Esophagus muscularis mucosa (tissue), 4 donors: ENCODE measurements at regions not wholly inside any gene's neighbourhood (a gene's known extent, or its start where the extent isn't known, plus 50 kb on each side); places are given as distances from the start of the nearest gene placed in this dataset.

Experiments used
- DNase-seq: peaks from one replicate; pipeline ENCODE4 v3.0.0-alpha.2; 2017; ENCODE audit errors: extremely low spot score
- H3K27ac ChIP-seq, 4 donors: fragments of 200-600 bp; sonication (generic); replicated peaks in 1 of 4; 1 replicate in 3 of 4; 2 replicates in 1 of 4; pipeline ENCODE4 v1.5.1; 2016 to 2019; ENCODE audit warnings: mild to moderate bottlenecking in 1 of 4
- H3K27me3 ChIP-seq, 4 donors: fragments of 200-600 bp; sonication (generic); one replicate each; pipeline versions ENCODE4 v1.5.1 to v1.6.0; 2016 to 2019
- H3K36me3 ChIP-seq, 4 donors: fragments of 200-600 bp; sonication (generic); one replicate each; pipeline ENCODE4 v1.5.1; 2016 to 2019
- H3K4me1 ChIP-seq, 4 donors: fragments of 200-600 bp; sonication (generic); one replicate each; pipeline ENCODE4 v1.5.1; 2016 to 2019
- H3K4me3 ChIP-seq, 4 donors: fragments of 200-600 bp; sonication (generic); 1 replicate in 2 of 4; 2 replicates in 2 of 4; pipeline ENCODE4 v1.5.1; 2016 to 2019; ENCODE audit warnings: mild to moderate bottlenecking in 4 of 4, moderate library complexity in 1 of 4
- H3K9me3 ChIP-seq, 4 donors: fragments of 200-600 bp; sonication (generic); 1 replicate in 3 of 4; 2 replicates in 1 of 4; pipeline ENCODE4 v1.5.1; 2016 to 2019
- CTCF ChIP-seq, 3 experiments: fragments of 200-600 bp in 2 of 3; fragments of 450-650 bp in 1 of 3; sonication (generic) in 2 of 3; IDR thresholded peaks; one replicate each; pipeline ENCODE4 v1.5.1; 2017 to 2019; ENCODE audit warnings: antibody characterized with exemption in 3 of 3, mild to moderate bottlenecking in 2 of 3, moderate library complexity in 1 of 3
- EP300 ChIP-seq: sonication (generic); formaldehyde crosslinking; IDR thresholded peaks from one replicate; pipeline ENCODE4 v1.6.1; 2017; ENCODE audit warnings: antibody characterized with exemption
- POLR2A ChIP-seq: fragments of 450-650 bp; IDR thresholded peaks from one replicate; pipeline ENCODE4 v1.6.1; 2017; ENCODE audit warnings: antibody characterized with exemption, moderate library complexity, mild to moderate bottlenecking, low read depth
- POLR2AphosphoS5 ChIP-seq, 2 donors: sonication (generic); formaldehyde crosslinking; IDR thresholded peaks; one replicate each; pipeline ENCODE4 v1.6.1; 2017; ENCODE audit warnings: antibody characterized with exemption in 2 of 2
- WGBS: methylation state at CpG from one replicate; pipeline ENCODE4 v1.1.5; 2018; 5-methylcytosine and 5-hydroxymethylcytosine counted together
- intact Hi-C: fragments of 100-400 bp; cut with DNase I; formaldehyde crosslinking; loops from one replicate; pipeline ENCODE4 v1.15.1; 2023

- peak; percentile 34 for DNase-seq
- H3K27me3 ChIP-seq: peaks cover 0 to 17% (median 0%) of the 10 kb centered on the region in 4 donors
- H3K4me1 ChIP-seq: no peaks in the 10 kb centered on the region
- TF ChIP-seq EP300 (no peak), CTCF (IDR thresholded peaks at IDR 0.05) (no peak), POLR2A (no peak), POLR2AphosphoS5 (IDR thresholded peaks at IDR 0.05) (no peak)
- no peak overlapping the region for H3K4me3 ChIP-seq
- 34% methylated on average over 3 of the region's 3 CpGs for WGBS
- H3K9me3 ChIP-seq: peaks cover 0 to 4% (median 0%) of the 10 kb centered on the region in 4 donors
- H3K36me3 ChIP-seq: no peaks in the 10 kb centered on the region
- intact Hi-C loops: no loop called here
- H3K27ac ChIP-seq: no peak overlapping the region
These were observed 176.2 kb downstream of the IRX2 start for GRCh38 chr5:2575292-2575691.

- Histone ChIP-seq H3K4me3 (no peak overlapping the region), H3K4me1 (no peaks in the 10 kb centered on the region), H3K27ac (no peak overlapping the region), H3K27me3 (peaks cover 0 to 28% (median 0%) of the 10 kb centered on the region in 4 donors), H3K9me3 (peaks cover 0 to 4% (median 0%) of the 10 kb centered on the region in 4 donors), H3K36me3 (no peaks in the 10 kb centered on the region)
- 66% methylated on average over 5 of the region's 5 CpGs for WGBS
- intact Hi-C loops: no loop called here
- TF ChIP-seq POLR2A (no peak), CTCF (IDR thresholded peaks at IDR 0.05) (no peak), EP300 (no peak), POLR2AphosphoS5 (IDR thresholded peaks at IDR 0.05) (no peak)
- no peak for DNase-seq
These were observed 177.3 kb downstream of the IRX2 start for GRCh38 chr5:2574155-2574554.

GRCh38 chr5:2570586-2570985 is 180.9 kb downstream of the IRX2 start:
- intact Hi-C loops: no loop called here

GRCh38 chr5:2569774-2570542 is 181.5 kb downstream of the IRX2 start:
- TF ChIP-seq CTCF (IDR thresholded peaks at IDR 0.05): no peak
- no peak for TF ChIP-seq POLR2A
- no peak for TF ChIP-seq EP300
- no peak for TF ChIP-seq POLR2AphosphoS5 (IDR thresholded peaks at IDR 0.05)
- Histone ChIP-seq H3K4me1 (no peaks in the 10 kb centered on the region), H3K9me3 (peaks cover 0 to 5% (median 0%) of the 10 kb centered on the region in 4 donors), H3K4me3 (no peak overlapping the region), H3K27me3 (peaks cover 0 to 11% (median 0%) of the 10 kb centered on the region in 4 donors), H3K27ac (no peak overlapping the region), H3K36me3 (no peaks in the 10 kb centered on the region)
- peak; percentile 74 for DNase-seq
- 85% methylated on average over 15 of the region's 15 CpGs for WGBS
- intact Hi-C loops: no loop called here

More at GRCh38 chr5:2570586-2570985, 180.9 kb downstream of the IRX2 start:
- no peaks in the 10 kb centered on the region for H3K36me3 ChIP-seq
- peaks cover 0 to 11% (median 0%) of the 10 kb centered on the region in 4 donors for H3K27me3 ChIP-seq
- peak; percentile 60 for DNase-seq
- no peak overlapping the region for H3K4me3 ChIP-seq
- H3K4me1 ChIP-seq: no peaks in the 10 kb centered on the region
- WGBS: 52% methylated on average over 10 of the region's 10 CpGs
- TF ChIP-seq POLR2AphosphoS5 (IDR thresholded peaks at IDR 0.05) (no peak), EP300 (no peak), POLR2A (no peak), CTCF (IDR thresholded peaks at IDR 0.05) (no peak)
- H3K27ac ChIP-seq: no peak overlapping the region
- H3K9me3 ChIP-seq: no peaks in the 10 kb centered on the region

- no peaks in the 10 kb centered on the region for H3K4me1 ChIP-seq
- H3K27ac ChIP-seq: no peak overlapping the region
- H3K36me3 ChIP-seq: no peaks in the 10 kb centered on the region
- no peak overlapping the region for H3K4me3 ChIP-seq
- TF ChIP-seq POLR2AphosphoS5 (IDR thresholded peaks at IDR 0.05): no peak
- no peak for TF ChIP-seq CTCF (IDR thresholded peaks at IDR 0.05)
- TF ChIP-seq EP300: no peak
- no peak for TF ChIP-seq POLR2A
- peak; percentile 75 for DNase-seq
- peaks cover 0 to 5% (median 0%) of the 10 kb centered on the region in 4 donors for H3K9me3 ChIP-seq
- intact Hi-C loops: no loop called here
- WGBS: 62% methylated on average over 10 of the region's 10 CpGs
- H3K27me3 ChIP-seq: peaks cover 0 to 11% (median 0%) of the 10 kb centered on the region in 4 donors
These were observed 182.3 kb downstream of the IRX2 start for GRCh38 chr5:2569176-2569575.
